NCI-H128 (cell line): ENCODE measurements at regions not wholly inside any gene's neighbourhood (a gene's known extent, or its start where the extent isn't known, plus 50 kb on each side); places are given as distances from the start of the nearest gene placed in this dataset.
"Not testable (repeated sequence)": the region's sequence is repeated elsewhere in the genome, so short reads cannot be mapped to it uniquely, and the experiment has no call there.

Experiments
- DNase-seq: peaks from one replicate; lab custom pipeline; 2025; ENCODE audit not compliant: unreplicated experiment; lab: John Stamatoyannopoulos, UW

DNA sequence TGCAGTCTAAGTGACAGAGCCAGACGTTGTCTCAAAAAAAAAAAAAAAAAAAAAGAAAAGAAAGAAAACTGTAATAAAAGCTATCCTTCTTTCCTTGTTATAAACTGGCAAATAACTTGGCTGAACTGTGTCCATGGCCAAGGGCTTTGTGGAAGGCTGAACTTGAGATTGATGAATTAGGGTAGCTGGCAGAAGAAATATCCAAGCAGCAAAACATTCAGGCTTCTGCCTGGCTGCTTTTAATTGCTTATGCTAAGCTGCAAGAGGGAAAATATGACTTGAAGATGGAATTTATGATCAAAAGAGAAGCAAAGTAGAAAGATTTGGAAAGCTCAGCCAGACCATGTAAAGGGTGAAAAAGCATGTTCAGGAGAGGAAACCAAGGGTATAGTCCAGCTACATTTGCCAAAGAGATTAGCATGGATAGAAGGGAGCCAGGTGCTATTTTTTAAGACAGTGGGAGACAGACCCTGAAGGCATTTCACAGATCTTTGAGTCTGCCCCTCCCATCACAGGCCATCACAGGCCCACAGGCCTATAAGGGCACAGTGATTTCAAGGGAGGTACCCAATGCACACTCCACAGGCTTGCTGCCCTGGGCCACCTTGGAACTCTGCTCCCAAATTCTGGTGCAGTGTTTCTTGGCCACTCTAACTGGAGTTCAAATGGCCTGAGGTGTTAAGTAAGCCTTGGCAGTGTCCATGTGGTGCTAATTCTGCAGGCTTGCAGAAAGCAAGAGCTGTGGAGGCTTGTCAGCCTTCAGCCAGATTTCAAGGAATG, 226.0 kb downstream of the AEBP2 start:
- no peak for DNase-seq

DNA sequence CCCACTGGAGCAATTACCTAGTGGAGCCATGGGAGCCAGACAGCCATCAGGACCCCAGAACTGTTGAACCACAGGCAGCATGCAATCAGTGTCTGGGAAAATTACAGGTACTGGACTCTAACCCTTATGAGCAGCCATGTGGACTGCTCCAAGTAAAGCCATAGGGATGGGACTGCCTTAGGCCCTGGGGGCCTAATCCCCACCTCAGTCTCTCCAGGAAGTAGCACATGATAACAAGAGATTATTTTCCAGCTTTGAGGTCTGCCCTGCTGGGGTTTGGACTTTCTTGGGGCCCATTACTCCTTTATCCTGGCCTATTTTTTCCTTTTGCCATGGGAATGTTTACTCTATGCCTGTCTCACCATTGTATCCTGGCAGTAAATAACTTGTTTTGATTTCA, 226.8 kb downstream of the AEBP2 start:
- no peak for DNase-seq

DNA sequence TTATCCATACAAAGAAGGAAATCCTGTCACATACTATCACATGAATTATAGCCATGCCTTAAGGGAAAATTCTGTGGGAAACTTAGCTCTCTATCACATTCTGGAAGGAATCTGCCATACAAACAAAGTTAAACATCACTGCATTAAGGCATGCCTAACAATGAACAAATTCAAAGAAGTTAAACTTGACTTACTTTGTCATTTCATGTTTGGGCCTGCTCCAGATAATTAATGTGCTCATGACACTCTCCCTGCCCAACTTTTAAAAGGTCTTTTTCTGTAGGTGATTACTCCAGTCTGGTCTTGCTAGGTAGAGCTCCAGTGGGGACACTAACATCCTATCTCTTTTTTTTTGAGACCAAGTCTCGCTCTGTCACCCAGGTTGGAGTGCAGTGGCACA, 230.5 kb downstream of the AEBP2 start:
- no peak for DNase-seq

DNA sequence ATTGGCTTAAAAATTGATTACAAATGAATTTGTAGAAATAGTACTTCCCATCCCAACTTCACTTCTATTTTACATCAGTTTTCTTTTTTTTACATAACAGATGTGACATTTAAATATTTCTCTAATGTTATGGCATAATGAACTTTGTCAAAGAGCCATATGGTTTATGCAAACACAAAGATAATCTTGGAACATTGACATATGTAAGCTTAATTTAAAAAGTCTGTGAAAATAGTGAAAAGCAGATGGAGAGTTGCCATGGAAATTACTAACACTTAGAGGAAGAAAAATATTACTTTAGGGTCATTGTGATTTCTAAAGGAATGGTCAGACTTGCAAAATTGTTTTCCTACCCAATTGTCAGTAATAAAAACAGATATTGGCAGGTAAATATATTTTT, 232.4 kb downstream of the AEBP2 start:
- DNase-seq, result no peak

DNA sequence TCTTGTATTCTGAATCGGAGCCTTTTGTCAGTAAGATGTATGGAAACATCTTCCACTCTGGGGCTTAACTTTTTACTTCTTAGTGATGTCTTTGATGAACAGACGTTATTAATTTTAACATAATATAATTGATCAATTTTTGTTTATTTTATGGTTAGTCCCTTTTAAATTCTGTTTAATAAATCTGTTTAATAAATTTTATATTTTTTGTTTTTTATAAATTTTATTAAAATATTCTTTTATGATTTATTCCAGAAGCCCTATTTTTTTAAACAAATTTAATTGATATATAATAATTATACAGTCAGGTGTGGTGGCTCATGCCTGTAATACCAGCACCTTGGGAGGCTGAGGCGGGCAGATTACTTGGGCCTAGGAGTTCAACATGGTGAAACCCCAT, 235.1 kb downstream of the AEBP2 start:
- no peak for DNase-seq

- no peak for DNase-seq
These were observed 236.1 kb downstream of the AEBP2 start for GRCh38 chr12:19675361-19675760.

GRCh38 chr12:19678501-19678900, 239.2 kb downstream of the AEBP2 start:
- not testable (repeated sequence) for DNase-seq

DNA sequence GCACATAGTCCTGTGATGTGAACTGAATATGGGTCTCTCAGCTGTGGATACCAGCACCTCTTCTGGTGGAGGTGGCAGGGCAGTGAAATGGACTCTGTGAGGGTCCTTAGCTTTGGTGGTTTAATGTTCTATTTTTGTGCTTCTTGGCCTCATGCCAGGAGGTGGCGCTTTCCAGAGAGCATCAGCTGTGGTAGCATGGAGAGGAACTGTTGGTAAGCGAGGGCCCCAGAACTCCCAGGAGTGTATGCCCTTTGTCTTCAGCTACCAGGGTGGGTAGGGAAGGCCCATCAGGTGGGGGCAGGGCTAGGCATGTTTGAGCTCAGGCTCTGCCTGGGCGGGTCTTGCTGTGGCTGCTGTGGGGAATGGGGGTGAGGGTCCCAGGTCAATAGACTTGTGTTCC, 241.7 kb downstream of the AEBP2 start:
- no peak for DNase-seq

DNA sequence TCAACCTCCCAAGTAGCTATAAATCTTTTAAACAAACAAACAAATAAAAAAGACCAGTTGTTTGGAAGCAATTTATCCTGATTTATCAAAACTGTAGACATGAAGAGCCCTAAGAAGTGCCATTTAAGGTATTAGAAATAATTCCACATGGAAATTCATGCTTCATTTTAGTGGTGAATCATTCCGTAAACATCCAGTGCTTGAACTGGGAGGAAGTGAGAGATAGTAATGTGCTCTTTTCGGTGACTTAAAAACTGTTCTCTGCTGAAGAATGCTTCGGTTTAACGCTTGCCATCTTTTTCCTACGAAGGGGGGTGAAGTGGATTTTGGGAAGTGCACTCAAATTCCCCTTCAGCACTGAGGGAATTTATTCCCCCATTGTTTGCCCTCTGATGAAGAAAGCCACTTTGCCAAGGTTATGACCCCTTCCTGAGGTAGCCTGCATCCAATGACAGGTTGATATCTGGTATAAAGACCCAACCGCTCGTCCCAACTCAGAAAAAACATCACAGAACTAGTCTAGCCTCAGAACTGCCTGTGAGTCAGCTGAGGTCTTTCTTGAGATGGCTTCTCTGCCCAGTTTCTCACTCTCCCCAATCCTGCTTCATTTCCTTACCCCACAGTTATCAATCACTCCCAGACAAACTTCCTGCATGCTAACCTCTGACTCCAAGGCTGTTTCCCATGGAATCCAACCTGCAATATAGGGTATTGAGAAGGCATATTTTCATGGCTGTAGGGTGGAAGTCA, 244.1 kb downstream of the AEBP2 start:
- DNase-seq, result no peak

DNA sequence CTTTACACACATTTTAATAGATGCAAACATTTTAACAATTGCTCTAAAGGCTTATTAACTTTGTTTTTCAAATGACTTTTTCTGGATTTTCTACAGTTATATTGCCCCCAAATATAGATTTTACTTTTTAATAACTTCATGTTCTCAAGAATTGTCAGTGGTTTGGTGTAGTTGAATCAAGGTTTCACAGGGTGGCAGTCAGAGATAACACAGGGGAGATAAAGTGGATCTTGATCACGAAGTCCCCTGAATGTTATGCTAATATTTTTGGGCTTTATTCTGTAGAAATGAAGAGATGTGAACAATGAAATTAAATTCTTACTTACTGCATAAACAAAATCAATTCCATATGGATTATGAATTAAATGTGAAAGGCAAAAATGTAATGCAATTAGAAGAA, 248.1 kb downstream of the AEBP2 start:
- DNase-seq, result no peak

GRCh38 chr12:19688532-19688931, 249.2 kb downstream of the AEBP2 start:
- DNase-seq, result no peak

DNA sequence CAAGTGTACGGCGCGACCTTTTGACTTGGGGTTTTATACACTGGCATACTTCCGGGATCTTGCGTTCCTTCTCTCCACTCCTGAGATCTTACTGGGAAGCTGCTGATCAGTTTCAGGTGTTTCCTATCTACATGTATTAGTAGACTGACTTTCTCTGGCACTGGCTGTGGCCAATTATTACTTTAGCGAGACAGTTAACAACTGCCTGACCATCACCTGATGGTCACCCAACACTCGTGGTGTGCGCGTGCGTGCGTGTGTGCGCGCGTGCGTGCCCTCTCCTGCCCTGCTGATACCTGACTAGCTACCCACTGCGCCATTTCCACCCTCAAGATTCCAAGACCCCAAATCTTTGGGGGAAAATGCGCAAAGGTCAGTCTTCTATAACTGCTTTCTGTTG, 249.9 kb downstream of the AEBP2 start:
- no peak for DNase-seq

GRCh38 chr12:19689801-19690472, 250.6 kb downstream of the AEBP2 start:
- DNase-seq, result no peak

DNA sequence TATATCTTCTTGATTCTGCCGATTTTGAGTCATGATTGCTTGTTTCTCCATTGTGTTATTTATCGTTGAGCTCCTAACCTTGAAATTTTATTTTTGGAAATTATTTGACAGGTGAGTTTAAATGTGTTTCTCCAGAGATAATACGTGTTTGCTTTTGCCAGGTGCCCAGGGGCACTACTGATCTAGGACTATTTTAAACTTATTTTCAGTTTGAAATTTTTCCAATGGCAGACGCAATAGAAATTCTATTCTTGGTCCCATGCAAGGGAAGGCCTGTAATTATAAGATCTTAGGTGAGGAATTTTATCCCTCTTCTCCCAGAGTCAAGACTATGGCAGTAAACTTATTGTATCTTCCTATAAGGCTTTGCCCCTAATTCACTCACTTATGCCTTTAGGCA, 252.8 kb downstream of the AEBP2 start:
- no peak for DNase-seq

DNA sequence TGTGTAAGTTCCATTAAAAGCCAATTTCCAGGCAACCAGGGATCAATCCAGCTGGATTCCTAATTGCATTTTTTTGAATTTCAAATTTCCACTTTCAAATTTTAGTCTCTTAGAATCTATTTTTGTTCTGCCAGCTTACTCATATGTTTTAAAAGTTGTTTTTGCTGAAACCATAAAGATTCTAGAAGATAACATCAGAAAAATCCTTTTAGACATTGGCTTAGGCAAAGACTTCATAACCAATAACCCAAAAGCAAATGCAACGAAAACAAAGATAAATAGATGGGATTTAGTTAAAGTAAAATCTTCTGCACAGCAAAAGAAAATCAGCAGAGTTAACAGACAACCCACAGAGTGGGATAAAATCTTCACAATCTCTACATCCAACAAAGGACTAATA, 253.3 kb downstream of the AEBP2 start:
- DNase-seq, result no peak

GRCh38 chr12:19694627-19695026, 255.3 kb downstream of the AEBP2 start:
- DNase-seq, result no peak

DNA sequence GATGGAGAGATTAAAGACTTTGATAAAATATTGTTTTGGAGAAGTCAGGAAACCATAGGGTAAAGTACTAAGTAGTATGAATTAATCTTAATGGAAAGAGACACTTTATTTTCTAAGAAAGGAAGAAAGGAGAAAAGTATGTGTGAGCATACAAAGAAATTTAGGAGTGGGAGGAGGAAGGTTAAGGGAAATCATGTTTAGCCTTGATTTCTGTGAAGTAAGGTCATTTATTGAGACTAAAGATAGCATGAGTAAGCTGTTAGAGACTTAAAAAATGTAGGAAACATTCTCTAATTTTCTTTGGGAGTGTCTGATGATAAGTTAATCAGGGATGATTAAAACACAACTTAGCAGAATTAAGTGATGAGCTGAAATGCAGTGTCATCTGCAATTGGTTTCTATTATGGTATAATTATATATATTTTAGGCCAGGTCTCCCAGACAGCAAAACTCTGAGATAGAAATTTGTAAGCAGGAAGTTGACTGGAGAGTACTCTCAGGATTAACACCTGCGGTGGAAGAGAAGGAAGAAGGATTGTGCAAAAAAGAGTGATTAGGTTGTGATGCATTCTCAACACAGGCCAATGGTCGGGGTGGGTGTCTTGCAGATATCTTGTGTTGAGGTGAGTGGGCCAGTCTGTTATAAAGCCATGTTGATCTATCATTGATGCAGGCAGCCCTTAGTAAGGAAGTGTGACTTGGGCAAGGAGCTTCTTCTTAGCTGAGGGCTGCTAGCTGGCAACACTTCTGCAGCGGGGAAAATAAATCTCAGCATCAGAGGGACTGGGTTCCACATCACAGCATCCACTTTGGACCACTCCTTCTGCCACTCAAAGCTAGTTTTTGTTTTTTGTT, 256.2 kb downstream of the AEBP2 start:
- DNase-seq, result no peak

DNA sequence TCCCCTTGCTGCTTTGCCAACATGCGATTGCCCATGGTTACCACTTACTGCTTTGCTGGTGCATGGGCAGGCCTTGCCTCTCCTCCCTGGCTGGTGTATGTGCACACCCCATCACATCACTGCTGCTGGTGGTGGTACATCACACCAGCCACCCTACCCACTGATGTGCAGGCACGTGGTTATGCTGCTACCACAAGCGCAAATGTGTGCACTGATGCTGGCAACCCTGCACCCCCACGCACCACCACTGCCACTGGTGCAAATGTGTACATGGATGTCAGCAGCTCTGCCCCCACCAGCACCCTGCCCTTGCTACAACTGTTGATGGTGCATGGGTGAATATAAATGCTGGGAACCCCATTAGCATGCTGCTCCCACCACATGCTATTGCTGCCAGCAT, 261.7 kb downstream of the AEBP2 start:
- DNase-seq, result no peak

DNA sequence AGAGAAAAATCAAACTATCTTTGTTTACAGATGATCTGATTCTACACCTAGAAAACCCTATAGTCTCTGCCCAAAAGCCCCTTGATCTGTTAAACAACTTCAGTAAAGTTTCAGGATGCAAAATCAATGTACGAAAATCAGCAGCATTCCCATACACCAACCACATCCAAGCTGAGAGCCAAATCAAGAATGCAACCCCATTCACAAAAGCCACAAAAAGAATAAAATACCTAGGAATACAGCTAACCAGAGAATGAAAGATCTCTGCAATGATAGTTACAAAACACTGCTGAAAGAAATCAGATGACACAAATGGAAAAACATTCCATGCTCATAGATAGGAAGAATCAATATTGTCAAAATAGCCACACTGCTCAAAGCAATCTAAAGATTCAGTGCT, 265.7 kb downstream of the AEBP2 start:
- no peak for DNase-seq

DNA sequence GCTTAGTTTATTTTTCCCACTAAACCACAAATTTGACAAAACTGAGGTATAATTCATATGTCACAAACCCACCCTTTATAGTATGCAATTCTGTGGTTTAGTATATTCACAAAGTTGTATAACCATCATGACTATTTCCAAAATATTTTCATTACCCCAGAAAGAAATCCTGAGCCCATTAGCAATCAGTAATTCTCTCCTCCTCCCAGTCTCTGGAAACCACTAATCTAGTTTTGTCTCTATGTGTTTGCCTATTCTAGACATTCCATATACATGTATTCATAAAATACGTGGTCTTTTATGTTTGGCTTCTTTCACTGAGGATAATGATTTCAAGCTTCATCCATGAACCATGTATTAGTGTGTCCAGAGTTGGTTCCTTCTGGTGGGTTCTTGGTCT, 267.6 kb downstream of the AEBP2 start:
- no peak for DNase-seq

DNA sequence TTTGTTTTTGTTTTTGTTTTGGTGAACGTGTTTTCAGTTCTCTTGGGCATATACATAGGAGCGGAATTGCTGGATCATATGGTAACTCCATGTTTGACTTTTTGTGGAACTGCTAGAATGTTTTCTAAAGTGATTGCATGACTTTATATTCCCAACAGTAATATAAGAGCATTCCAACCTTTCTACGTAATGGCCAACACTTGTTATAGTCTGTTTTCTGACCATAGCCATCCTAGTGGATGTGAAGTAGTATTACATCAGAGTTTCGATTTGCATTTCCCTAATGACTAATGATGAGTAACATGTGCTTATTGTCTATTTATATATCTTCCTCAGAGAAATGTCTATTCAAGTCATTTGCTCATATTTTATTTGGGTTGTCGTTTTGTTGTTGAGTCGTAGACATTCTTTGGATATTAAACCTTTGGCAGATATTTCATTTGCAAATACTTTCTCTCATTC, 268.7 kb downstream of the AEBP2 start:
- DNase-seq, result no peak
